NCI-H146 treated with DMSO at 0.1 percent for 48 hours (cell line): ENCODE measurements at regions not wholly inside any gene's neighbourhood (a gene's known extent, or its start where the extent isn't known, plus 50 kb on each side); places are given as distances from the start of the nearest gene placed in this dataset.
A peak's percentile ranks its signal among the peaks of the same experiment; 100 is the strongest.
"Not testable (repeated sequence)": the region's sequence is repeated elsewhere in the genome, so short reads cannot be mapped to it uniquely, and the experiment has no call there.

Experiments used
- DNase-seq: peaks from one replicate; lab custom pipeline; 2025; ENCODE audit not compliant: unreplicated experiment; lab: John Stamatoyannopoulos, UW

GRCh38 chr4:71081192-71081591 is 87.7 kb downstream of the DCK start:
- DNase-seq: no peak

GRCh38 chr4:71093745-71094144 is 100.3 kb downstream of the DCK start:
- no peak for DNase-seq

- DNase-seq: no peak
Observed at GRCh38 chr4:71094201-71094600, 100.8 kb downstream of the DCK start.

GRCh38 chr4:71095141-71095540 is 101.7 kb downstream of the DCK start:
- no peak for DNase-seq

GRCh38 chr4:71095545-71095944 is 102.1 kb downstream of the DCK start:
- DNase-seq: no peak

- no peak for DNase-seq
Observed at GRCh38 chr4:71107726-71108125, 114.3 kb downstream of the DCK start.

- DNase-seq: peak; percentile 4
Observed at GRCh38 chr4:71110499-71110898, 117.0 kb downstream of the DCK start.

GRCh38 chr4:71111133-71111532 is 117.7 kb downstream of the DCK start:
- DNase-seq: not testable (repeated sequence)

GRCh38 chr4:71113294-71113693 is 119.8 kb downstream of the DCK start:
- no peak for DNase-seq

GRCh38 chr4:71120831-71121524 is 127.5 kb downstream of the DCK start:
- DNase-seq: no peak

- no peak for DNase-seq
Observed at GRCh38 chr4:71123951-71124350, 130.5 kb downstream of the DCK start.

GRCh38 chr4:71125137-71125536 is 131.7 kb downstream of the DCK start:
- DNase-seq: no peak

GRCh38 chr4:71126719-71127118 is 133.3 kb downstream of the DCK start:
- DNase-seq: no peak

GRCh38 chr4:71130827-71131603 is 137.6 kb downstream of the DCK start:
- DNase-seq: no peak

- no peak for DNase-seq
Observed at GRCh38 chr4:71132486-71132885, 139.0 kb downstream of the DCK start.

- DNase-seq: no peak
Observed at GRCh38 chr4:71133491-71133890, 140.0 kb downstream of the DCK start.

GRCh38 chr4:71136071-71136470 is 142.6 kb downstream of the DCK start:
- no peak for DNase-seq

GRCh38 chr4:71138007-71138615 is 144.7 kb downstream of the DCK start:
- DNase-seq: no peak

GRCh38 chr4:71140563-71140962 is 147.1 kb downstream of the DCK start:
- no peak for DNase-seq

- DNase-seq: no peak
Observed at GRCh38 chr4:71141125-71141524, 147.7 kb downstream of the DCK start.

GRCh38 chr4:71147261-71147660 is 153.8 kb downstream of the DCK start:
- DNase-seq: no peak

- no peak for DNase-seq
Observed at GRCh38 chr4:71148545-71148944, 155.1 kb downstream of the DCK start.
